IMR-90 (cell line): ENCODE measurements at regions not wholly inside any gene's neighbourhood (a gene's known extent, or its start where the extent isn't known, plus 50 kb on each side); places are given as distances from the start of the nearest gene placed in this dataset.

Experiments
- ATAC-seq: fragments of 200-7000 bp; cut with Tn5 transposase; 2 replicates; pipeline ENCODE4 v1.9.1; 2020; ENCODE audit warnings: low read depth, mild to moderate bottlenecking, moderate library complexity
- BruUV-seq: library from RNA; stranded (reverse); fragments of 400-500 nt; replicated peaks from 2 replicates; lab custom pipeline; 2021; lab: Mats Ljungman, UMichigan
- CTCF ChIA-PET: fragments of 300-600 bp; formaldehyde crosslinking; extraction: SDS; loops from one replicate; lab custom pipeline; 2021; ENCODE audit warnings: antibody characterized with exemption; lab: Yijun Ruan, JAX
- POLR2A ChIA-PET: fragments of 300-600 bp; sonication (Branson Sonifier 250); formaldehyde crosslinking; loops from one replicate; lab custom pipeline; 2022; ENCODE audit warnings: antibody characterized with exemption; ENCODE audit not compliant: unreplicated experiment; lab: Charles Lee
- DNase-seq: peaks from one replicate; pipeline ENCODE4 v3.0.0; 2013
- H2AFZ ChIP-seq: replicated peaks from 2 replicates; pipeline ENCODE3; 2013; ENCODE audit warnings: low read length, mild to moderate bottlenecking; ENCODE audit not compliant: poor library complexity
- H2AK5ac ChIP-seq: 2 replicates; pipeline ENCODE4 v1.6.1; 2013; ENCODE audit warnings: low read depth, low read length, inconsistent platforms
- H2AK9ac ChIP-seq: replicated peaks from 2 replicates; pipeline ENCODE3; 2013; ENCODE audit warnings: mild to moderate bottlenecking, low read depth, low read length, moderate library complexity; ENCODE audit not compliant: poor library complexity
- H2BK120ac ChIP-seq: 2 replicates; pipeline ENCODE4 v1.6.1; 2013; ENCODE audit warnings: low read depth, low read length, inconsistent platforms
- H2BK15ac ChIP-seq: 3 replicates; pipeline ENCODE4 v1.6.1; 2013; ENCODE audit warnings: low read depth, low read length, inconsistent platforms
- H2BK20ac ChIP-seq: 2 replicates; pipeline ENCODE4 v1.6.1; 2013; ENCODE audit warnings: low read depth, mild to moderate bottlenecking, inconsistent platforms, low read length, moderate library complexity
- H2BK5ac ChIP-seq: 2 replicates; pipeline ENCODE4 v1.6.1; 2013; ENCODE audit warnings: mild to moderate bottlenecking, low read depth, low read length, inconsistent platforms; ENCODE audit not compliant: poor library complexity, severe bottlenecking
- H3K14ac ChIP-seq: replicated peaks from 2 replicates; pipeline ENCODE4 v1.6.1; 2013; ENCODE audit warnings: low read depth, low read length, inconsistent platforms
- H3K18ac ChIP-seq: 2 replicates; pipeline ENCODE4 v1.6.1; 2013; ENCODE audit warnings: low read depth, low read length, control low read depth
- H3K23ac ChIP-seq: 2 replicates; pipeline ENCODE4 v1.6.1; 2013; ENCODE audit warnings: low read depth, low read length, inconsistent platforms
- H3K27ac ChIP-seq: 2 replicates; pipeline ENCODE4 v1.5.1; 2013; ENCODE audit warnings: mild to moderate bottlenecking, control low read depth, low read length; ENCODE audit not compliant: insufficient read depth
- H3K27me3 ChIP-seq: 2 replicates; pipeline ENCODE4 v1.6.1; 2013; ENCODE audit warnings: low read length; ENCODE audit not compliant: control insufficient read depth, insufficient read depth
- H3K36me3 ChIP-seq: 2 replicates; pipeline ENCODE4 v1.6.1; 2013; ENCODE audit warnings: low read length, mixed read lengths; ENCODE audit not compliant: control insufficient read depth, insufficient read depth
- H3K4ac ChIP-seq: 2 replicates; pipeline ENCODE4 v1.6.1; 2013; ENCODE audit warnings: low read depth, low read length, inconsistent platforms
- H3K4me1 ChIP-seq: 2 replicates; pipeline ENCODE4 v1.6.1; 2013; ENCODE audit warnings: low read length, mixed read lengths; ENCODE audit not compliant: control insufficient read depth, insufficient read depth
- H3K4me2 ChIP-seq: 2 replicates; pipeline ENCODE4 v1.6.1; 2013; ENCODE audit warnings: low read depth, mild to moderate bottlenecking, control low read depth, low read length, moderate library complexity
- H3K4me3 ChIP-seq: 2 replicates; pipeline ENCODE4 v1.5.1; 2013; ENCODE audit warnings: low read depth, mild to moderate bottlenecking, control low read depth, low read length, moderate library complexity; ENCODE audit not compliant: insufficient read depth
- H3K56ac ChIP-seq: 2 replicates; pipeline ENCODE4 v1.6.1; 2013; ENCODE audit warnings: low read length, inconsistent platforms; ENCODE audit not compliant: insufficient read depth; ENCODE audit errors: extremely low read depth
- H3K79me1 ChIP-seq, 2 experiments: 2 replicates each; pipeline ENCODE4 v1.6.1; 2013; ENCODE audit warnings: low read length in 2 of 2, inconsistent platforms in 1 of 2, low read depth in 1 of 2
- H3K9ac ChIP-seq: 2 replicates; pipeline ENCODE4 v1.6.1; 2013; ENCODE audit warnings: low read depth, low read length, control low read depth
- H3K9me1 ChIP-seq: 2 replicates; pipeline ENCODE4 v1.6.1; 2013; ENCODE audit warnings: low read length, inconsistent platforms; ENCODE audit not compliant: insufficient read depth
- H3K9me3 ChIP-seq: 2 replicates; pipeline ENCODE4 v1.6.1; 2013; ENCODE audit warnings: low read length; ENCODE audit not compliant: control insufficient read depth, insufficient read depth
- H4K20me1 ChIP-seq: 2 replicates; pipeline ENCODE4 v1.6.1; 2013; ENCODE audit warnings: low read length, inconsistent platforms; ENCODE audit not compliant: insufficient read depth
- H4K5ac ChIP-seq: 2 replicates; pipeline ENCODE4 v1.6.1; 2013; ENCODE audit warnings: mild to moderate bottlenecking, low read depth, low read length, control low read depth
- H4K8ac ChIP-seq, 2 experiments: 2 replicates each; pipeline ENCODE4 v1.6.1; 2013; ENCODE audit warnings: low read depth in 2 of 2, low read length in 2 of 2, control low read depth in 1 of 2, inconsistent platforms in 1 of 2
- H4K91ac ChIP-seq: 2 replicates; pipeline ENCODE4 v1.6.1; 2013; ENCODE audit warnings: low read depth, low read length, inconsistent platforms; ENCODE audit not compliant: insufficient read depth
- BHLHE40 ChIP-seq: fragments of 150-350 bp; IDR thresholded peaks from 2 replicates; pipeline ENCODE4 v1.6.1; 2016; ENCODE audit warnings: mild to moderate bottlenecking, low read depth, low read length
- CEBPB ChIP-seq: IDR thresholded peaks from 2 replicates; pipeline ENCODE4 v1.6.1; 2012; ENCODE audit warnings: low read depth, low read length, improper control_type of control experiment
- CHD1 ChIP-seq: IDR thresholded peaks from 2 replicates; pipeline ENCODE4 v1.6.1; 2012; ENCODE audit warnings: low read depth, low read length, improper control_type of control experiment
- FOS ChIP-seq: fragments of 150-350 bp; IDR thresholded peaks from 2 replicates; pipeline ENCODE4 v1.6.1; 2016; ENCODE audit warnings: low read depth, low read length
- MAFK ChIP-seq: IDR thresholded peaks from 2 replicates; pipeline ENCODE4 v1.6.1; 2012; ENCODE audit warnings: low read depth, low read length, improper control_type of control experiment
- MAZ ChIP-seq: IDR thresholded peaks from 2 replicates; pipeline ENCODE4 v1.6.1; 2012; ENCODE audit warnings: low read depth, mild to moderate bottlenecking, low read length, improper control_type of control experiment, moderate library complexity, borderline replicate concordance
- MXI1 ChIP-seq: IDR thresholded peaks from 2 replicates; pipeline ENCODE4 v1.6.1; 2012; ENCODE audit warnings: low read depth, mild to moderate bottlenecking, low read length, moderate library complexity, borderline replicate concordance
- NFE2L2 ChIP-seq: fragments of 150-350 bp; IDR thresholded peaks from 2 replicates; pipeline ENCODE4 v1.6.1; 2016; ENCODE audit warnings: low read depth, mild to moderate bottlenecking, low read length
- POLR2A ChIP-seq: IDR thresholded peaks from 2 replicates; pipeline ENCODE4 v1.6.1; 2012; ENCODE audit warnings: mild to moderate bottlenecking, low read depth, low read length
- RAD21 ChIP-seq: IDR thresholded peaks from 2 replicates; pipeline ENCODE4 v1.6.1; 2012; ENCODE audit warnings: low read length, improper control_type of control experiment
- RCOR1 ChIP-seq: IDR thresholded peaks from 2 replicates; pipeline ENCODE4 v1.6.1; 2012; ENCODE audit warnings: mild to moderate bottlenecking, low read length, improper control_type of control experiment; ENCODE audit not compliant: insufficient replicate concordance
- RFX5 ChIP-seq: IDR thresholded peaks from 2 replicates; pipeline ENCODE4 v1.8.0; 2012; ENCODE audit warnings: low read depth, mild to moderate bottlenecking, low read length, moderate library complexity
- SMC3 ChIP-seq: fragments of 150-350 bp; IDR thresholded peaks from 2 replicates; pipeline ENCODE4 v1.6.1; 2016; ENCODE audit warnings: low read depth, mild to moderate bottlenecking, antibody characterized with exemption, low read length, moderate library complexity
- WGBS, 2 experiments: methylation state at CpG; one replicate each; pipeline versions ENCODE4 v1.1.5 to v1.1.7; 2013; ENCODE audit warnings: missing lambda C conversion rate in 2 of 2; ENCODE audit not compliant: insufficient read length in 1 of 2; ENCODE audit errors: extremely low coverage in 2 of 2; 5-methylcytosine and 5-hydroxymethylcytosine counted together
- dilution Hi-C: fragments of 300-500 bp; cut with HindIII; formaldehyde crosslinking; loops from one replicate; pipeline ENCODE4 v1.14.3; 2018; ENCODE audit warnings: low sequenced_read_pairs; ENCODE audit not compliant: unreplicated experiment
- in situ Hi-C: fragments of 300-500 bp; cut with MboI; formaldehyde crosslinking; loops from 3 replicates; pipeline ENCODE4 v1.14.3; 2019; ENCODE audit warnings: low sequenced_read_pairs, inconsistent platforms, mixed read lengths
- intact Hi-C: fragments of 100-400 bp; cut with micrococcal nuclease; formaldehyde crosslinking; loops from 2 replicates; pipeline ENCODE4 v1.10.0; 2022
- TF ChIP-seq, protein P1 (sequence below): fragments of 150-350 bp; IDR thresholded peaks from 2 replicates; pipeline ENCODE4 v1.6.1; 2016; ENCODE audit warnings: low read depth, mild to moderate bottlenecking, low read length, moderate library complexity, borderline replicate concordance
- TF ChIP-seq, protein P2 (sequence below): conservative IDR thresholded peaks from 2 replicates; pipeline ENCODE4 v1.5.1; 2012; ENCODE audit warnings: mild to moderate bottlenecking, low read depth, low read length, improper control_type of control experiment
- TF ChIP-seq, protein P3 (sequence below): fragments of 150-350 bp; IDR thresholded peaks from 2 replicates; pipeline ENCODE4 v1.6.1; 2017; ENCODE audit warnings: mild to moderate bottlenecking, antibody characterized with exemption, low read length, low read depth

DNA sequence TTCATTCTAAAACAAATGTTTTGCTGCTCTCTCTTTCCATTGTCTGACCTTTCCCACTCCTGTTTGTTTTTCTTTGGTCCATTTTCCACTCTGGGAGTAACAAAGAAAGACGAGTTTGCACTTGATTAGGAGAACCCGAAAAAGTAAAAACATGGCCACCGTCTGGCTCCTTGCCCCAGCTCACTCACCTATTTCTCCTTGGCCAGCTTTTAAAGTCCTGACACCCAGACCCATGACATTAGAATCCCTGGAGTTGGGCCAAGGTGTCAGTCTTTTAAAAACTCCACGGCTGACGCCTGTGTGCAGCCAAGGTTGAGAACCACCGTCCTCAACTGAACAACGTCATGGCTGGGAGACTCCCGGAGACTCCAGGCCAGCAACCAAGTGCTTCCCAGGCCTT is 63.6 kb upstream of the FLT1 start:
- Histone ChIP-seq H3K9ac (no peak overlapping the region), H4K8ac (peak overlapping the region; percentile 95 to 97)

More for the DNA sequence above, 63.6 kb upstream of the FLT1 start:
- ChIA-PET POLR2A (interaction anchor here (1.1 kb wide), 1 partner anchor 28 kb away, joined by 3 read pairs; no protein-coding TSS in a partner anchor), CTCF (no interaction called here)
- H3K4me1 ChIP-seq: peaks cover 17% of the 10 kb centered on the region
- H3K79me1 ChIP-seq: 0 out of 4 replicates have a peak, but pooled peaks cover 0 to 5% of the 10 kb centered on the region in 2 experiments
- peak overlapping the region; percentile 94 for H2AK9ac ChIP-seq
- peak overlapping the region; percentile 94 for H2BK5ac ChIP-seq
- TF ChIP-seq NFE2L2 (no peak), MXI1 (no peak), MAFK (no peak), RAD21 (no peak), SMC3 (no peak), RCOR1 (no peak), RFX5 (no peak), CEBPB (no peak), BHLHE40 (no peak), FOS (no peak), CHD1 (no peak), MAZ (no peak), POLR2A (no peak)
- TF ChIP-seq, protein P1, sequence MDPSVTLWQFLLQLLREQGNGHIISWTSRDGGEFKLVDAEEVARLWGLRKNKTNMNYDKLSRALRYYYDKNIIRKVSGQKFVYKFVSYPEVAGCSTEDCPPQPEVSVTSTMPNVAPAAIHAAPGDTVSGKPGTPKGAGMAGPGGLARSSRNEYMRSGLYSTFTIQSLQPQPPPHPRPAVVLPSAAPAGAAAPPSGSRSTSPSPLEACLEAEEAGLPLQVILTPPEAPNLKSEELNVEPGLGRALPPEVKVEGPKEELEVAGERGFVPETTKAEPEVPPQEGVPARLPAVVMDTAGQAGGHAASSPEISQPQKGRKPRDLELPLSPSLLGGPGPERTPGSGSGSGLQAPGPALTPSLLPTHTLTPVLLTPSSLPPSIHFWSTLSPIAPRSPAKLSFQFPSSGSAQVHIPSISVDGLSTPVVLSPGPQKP: no peak
- TF ChIP-seq, protein P2, sequence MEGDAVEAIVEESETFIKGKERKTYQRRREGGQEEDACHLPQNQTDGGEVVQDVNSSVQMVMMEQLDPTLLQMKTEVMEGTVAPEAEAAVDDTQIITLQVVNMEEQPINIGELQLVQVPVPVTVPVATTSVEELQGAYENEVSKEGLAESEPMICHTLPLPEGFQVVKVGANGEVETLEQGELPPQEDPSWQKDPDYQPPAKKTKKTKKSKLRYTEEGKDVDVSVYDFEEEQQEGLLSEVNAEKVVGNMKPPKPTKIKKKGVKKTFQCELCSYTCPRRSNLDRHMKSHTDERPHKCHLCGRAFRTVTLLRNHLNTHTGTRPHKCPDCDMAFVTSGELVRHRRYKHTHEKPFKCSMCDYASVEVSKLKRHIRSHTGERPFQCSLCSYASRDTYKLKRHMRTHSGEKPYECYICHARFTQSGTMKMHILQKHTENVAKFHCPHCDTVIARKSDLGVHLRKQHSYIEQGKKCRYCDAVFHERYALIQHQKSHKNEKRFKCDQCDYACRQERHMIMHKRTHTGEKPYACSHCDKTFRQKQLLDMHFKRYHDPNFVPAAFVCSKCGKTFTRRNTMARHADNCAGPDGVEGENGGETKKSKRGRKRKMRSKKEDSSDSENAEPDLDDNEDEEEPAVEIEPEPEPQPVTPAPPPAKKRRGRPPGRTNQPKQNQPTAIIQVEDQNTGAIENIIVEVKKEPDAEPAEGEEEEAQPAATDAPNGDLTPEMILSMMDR: no peak
- TF ChIP-seq, protein P3, sequence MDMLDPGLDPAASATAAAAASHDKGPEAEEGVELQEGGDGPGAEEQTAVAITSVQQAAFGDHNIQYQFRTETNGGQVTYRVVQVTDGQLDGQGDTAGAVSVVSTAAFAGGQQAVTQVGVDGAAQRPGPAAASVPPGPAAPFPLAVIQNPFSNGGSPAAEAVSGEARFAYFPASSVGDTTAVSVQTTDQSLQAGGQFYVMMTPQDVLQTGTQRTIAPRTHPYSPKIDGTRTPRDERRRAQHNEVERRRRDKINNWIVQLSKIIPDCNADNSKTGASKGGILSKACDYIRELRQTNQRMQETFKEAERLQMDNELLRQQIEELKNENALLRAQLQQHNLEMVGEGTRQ: no peak
- H3K27me3 ChIP-seq: no peaks in the 10 kb centered on the region
- intact Hi-C loops (loop anchor here (5.0 kb wide), 1 partner anchor 94 kb away; no protein-coding TSS in a partner anchor), in situ Hi-C loops (no loop called here), dilution Hi-C loops (no loop called here)
- ATAC-seq (peak; percentile 21; the same call in 1 of the 2 replicates), DNase-seq (no peak)
- peak overlapping the region; percentile 95 for H4K91ac ChIP-seq
- H3K36me3 ChIP-seq: no peaks in the 10 kb centered on the region
- peak overlapping the region; percentile 85 for H3K56ac ChIP-seq
- H3K4me2 ChIP-seq: peak overlapping the region; percentile 76
- H2BK20ac ChIP-seq: peak overlapping the region; percentile 92
- H3K4me3 ChIP-seq: no peak overlapping the region
- no peaks in the 10 kb centered on the region for H4K20me1 ChIP-seq
- peaks cover 13% of the 10 kb centered on the region for H3K9me1 ChIP-seq
- WGBS, 2 experiments: no CpG with 5 or more reads among the region's 8 CpGs
- peak overlapping the region; percentile 95 for H3K4ac ChIP-seq
- peak overlapping the region; percentile 90 for H3K18ac ChIP-seq
- peak overlapping the region; percentile 98 for H2BK120ac ChIP-seq
- no TSS peak for BruUV-seq
- H3K23ac ChIP-seq: peak overlapping the region; percentile 82
- H3K14ac ChIP-seq: peak overlapping the region; percentile 89
- peak overlapping the region; percentile 97 for H2AK5ac ChIP-seq
- H2AFZ ChIP-seq: peak overlapping the region; percentile 85
- H4K5ac ChIP-seq: peak overlapping the region; percentile 90
- H3K27ac ChIP-seq: peak overlapping the region; percentile 94
- peak overlapping the region; percentile 99; the same call in 2 of the 3 replicates for H2BK15ac ChIP-seq
- no peaks in the 10 kb centered on the region for H3K9me3 ChIP-seq
